Left ventricle myocardium inferior (tissue), 1 donor: ENCODE measurements at regions not wholly inside any gene's neighbourhood (a gene's known extent, or its start where the extent isn't known, plus 50 kb on each side); places are given as distances from the start of the nearest gene placed in this dataset.

Experiments used
- DNase-seq: peaks from one replicate; pipeline ENCODE4 v3.0.0-alpha.2; 2020
- H3K27ac ChIP-seq: fragments of 200-600 bp; replicated peaks from 2 replicates; pipeline ENCODE4 v1.8.0; 2021
- H3K27me3 ChIP-seq: fragments of 200-600 bp; 2 replicates; pipeline ENCODE4 v1.8.0; 2021; ENCODE audit warnings: low read depth
- H3K36me3 ChIP-seq: fragments of 200-600 bp; 2 replicates; pipeline ENCODE4 v1.8.0; 2021
- H3K4me1 ChIP-seq: fragments of 200-600 bp; 2 replicates; pipeline ENCODE4 v1.8.0; 2021
- H3K4me3 ChIP-seq: fragments of 200-600 bp; 2 replicates; pipeline ENCODE4 v1.8.0; 2021; ENCODE audit warnings: mild to moderate bottlenecking, moderate library complexity
- H3K9me3 ChIP-seq: fragments of 200-600 bp; replicated peaks from 2 replicates; pipeline ENCODE4 v1.8.0; 2021
- intact Hi-C: fragments of 100-400 bp; cut with micrococcal nuclease; formaldehyde crosslinking; loops from one replicate; pipeline ENCODE4 v1.11.0; 2022
- TF ChIP-seq, protein P1 (sequence below): fragments of 200-600 bp; IDR thresholded peaks from 2 replicates; pipeline ENCODE4 v1.8.0; 2021; ENCODE audit warnings: antibody characterized with exemption, mild to moderate bottlenecking, borderline replicate concordance
- donor health status: DM: no; HTN: yes; CAD: no; lungs with severe emphysema.

- Histone ChIP-seq H3K27me3 (no peaks in the 10 kb centered on the region), H3K4me3 (no peak overlapping the region), H3K27ac (no peak overlapping the region), H3K36me3 (no peaks in the 10 kb centered on the region), H3K4me1 (peaks cover 7% of the 10 kb centered on the region), H3K9me3 (no peaks in the 10 kb centered on the region)
- TF ChIP-seq, protein P1, sequence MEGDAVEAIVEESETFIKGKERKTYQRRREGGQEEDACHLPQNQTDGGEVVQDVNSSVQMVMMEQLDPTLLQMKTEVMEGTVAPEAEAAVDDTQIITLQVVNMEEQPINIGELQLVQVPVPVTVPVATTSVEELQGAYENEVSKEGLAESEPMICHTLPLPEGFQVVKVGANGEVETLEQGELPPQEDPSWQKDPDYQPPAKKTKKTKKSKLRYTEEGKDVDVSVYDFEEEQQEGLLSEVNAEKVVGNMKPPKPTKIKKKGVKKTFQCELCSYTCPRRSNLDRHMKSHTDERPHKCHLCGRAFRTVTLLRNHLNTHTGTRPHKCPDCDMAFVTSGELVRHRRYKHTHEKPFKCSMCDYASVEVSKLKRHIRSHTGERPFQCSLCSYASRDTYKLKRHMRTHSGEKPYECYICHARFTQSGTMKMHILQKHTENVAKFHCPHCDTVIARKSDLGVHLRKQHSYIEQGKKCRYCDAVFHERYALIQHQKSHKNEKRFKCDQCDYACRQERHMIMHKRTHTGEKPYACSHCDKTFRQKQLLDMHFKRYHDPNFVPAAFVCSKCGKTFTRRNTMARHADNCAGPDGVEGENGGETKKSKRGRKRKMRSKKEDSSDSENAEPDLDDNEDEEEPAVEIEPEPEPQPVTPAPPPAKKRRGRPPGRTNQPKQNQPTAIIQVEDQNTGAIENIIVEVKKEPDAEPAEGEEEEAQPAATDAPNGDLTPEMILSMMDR = no peak
- intact Hi-C loops = no loop called here
- DNase-seq = no peak
Observed at GRCh38 chr9:13414349-13414748, 134.9 kb upstream of the MPDZ start.

DNA sequence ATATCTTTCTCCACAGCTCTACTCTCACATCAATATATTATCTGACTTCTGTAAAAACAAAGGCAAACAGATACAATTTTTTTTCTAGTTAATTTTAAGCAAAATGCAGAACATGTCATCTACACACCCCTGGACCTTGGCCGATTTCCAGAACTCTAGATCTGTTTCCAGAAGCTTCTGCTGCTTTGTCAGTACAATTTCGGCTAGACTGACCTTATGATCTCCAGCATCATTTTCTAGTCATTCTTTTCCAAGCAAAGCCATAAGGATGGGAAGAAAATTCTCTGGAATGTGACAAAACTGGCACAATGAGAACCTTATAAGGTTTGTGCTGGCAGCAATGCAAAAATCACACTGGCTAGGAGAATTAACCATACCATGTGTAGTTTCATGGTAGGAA lies 132.8 kb upstream of the MPDZ start:
- intact Hi-C loops = no loop called here
- Histone ChIP-seq H3K9me3 (no peaks in the 10 kb centered on the region), H3K36me3 (no peaks in the 10 kb centered on the region), H3K4me3 (no peak overlapping the region), H3K27ac (peak overlapping the region; percentile 65), H3K4me1 (peaks cover 7% of the 10 kb centered on the region), H3K27me3 (no peaks in the 10 kb centered on the region)
- DNase-seq = no peak
- TF ChIP-seq, protein P1 = no peak

DNA sequence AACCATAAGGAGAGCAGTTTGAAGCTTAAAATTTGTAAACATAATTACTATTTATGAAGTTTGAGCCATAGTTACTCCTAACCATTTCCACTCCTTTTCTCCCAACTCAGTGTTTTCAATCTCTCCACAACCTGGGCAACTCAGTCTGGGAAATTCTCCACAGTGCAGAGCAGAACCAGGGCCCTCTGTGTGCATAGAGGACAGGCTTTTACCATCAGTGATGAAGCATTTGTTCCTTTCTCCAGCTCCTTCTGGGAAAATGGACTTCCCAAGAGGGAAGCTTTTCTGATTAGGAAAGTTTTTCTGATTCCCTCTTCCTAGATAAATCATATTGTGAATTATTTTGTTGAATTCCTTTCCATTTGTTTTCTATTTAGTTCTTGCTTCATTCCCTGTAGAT lies 132.3 kb upstream of the MPDZ start:
- H3K27ac ChIP-seq = peak overlapping the region; percentile 65
- no peaks in the 10 kb centered on the region for H3K36me3 ChIP-seq
- H3K9me3 ChIP-seq = no peaks in the 10 kb centered on the region
- TF ChIP-seq, protein P1 = no peak
- intact Hi-C loops = no loop called here
- DNase-seq = no peak
- H3K4me1 ChIP-seq = peaks cover 7% of the 10 kb centered on the region
- H3K27me3 ChIP-seq = no peaks in the 10 kb centered on the region
- H3K4me3 ChIP-seq = no peak overlapping the region

DNA sequence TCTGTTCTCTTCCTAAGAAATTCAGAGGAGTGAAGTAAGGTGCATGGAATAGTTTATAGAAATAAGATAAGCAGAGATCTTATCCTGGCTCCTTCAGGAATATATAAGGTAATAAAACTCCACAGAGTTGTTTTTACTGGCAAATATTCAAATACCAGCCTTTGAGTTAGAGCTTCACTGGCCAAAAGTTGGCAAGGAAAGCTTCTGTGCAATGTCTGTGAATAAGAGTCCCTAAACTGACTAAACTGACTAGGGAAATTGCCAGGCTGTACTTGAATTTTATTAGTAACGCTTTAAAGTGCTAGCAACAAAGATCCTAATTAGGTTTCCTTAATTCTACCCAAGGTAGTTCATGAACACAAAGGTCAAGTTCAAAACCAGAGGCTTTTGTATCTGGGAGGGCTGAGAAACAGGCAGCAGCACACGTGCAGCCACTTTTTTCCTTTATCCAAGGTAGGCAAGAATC lies 131.1 kb upstream of the MPDZ start:
- Histone ChIP-seq H3K9me3 (no peaks in the 10 kb centered on the region), H3K36me3 (no peaks in the 10 kb centered on the region), H3K27me3 (no peaks in the 10 kb centered on the region), H3K4me3 (no peak overlapping the region), H3K4me1 (peaks cover 7% of the 10 kb centered on the region), H3K27ac (peak overlapping the region; percentile 65)
- no peak for DNase-seq
- intact Hi-C loops = no loop called here
- TF ChIP-seq, protein P1 = no peak

- no peak overlapping the region for H3K4me3 ChIP-seq
- H3K36me3 ChIP-seq = no peaks in the 10 kb centered on the region
- intact Hi-C loops = no loop called here
- no peaks in the 10 kb centered on the region for H3K27me3 ChIP-seq
- DNase-seq = no peak
- TF ChIP-seq, protein P1 = no peak
- no peaks in the 10 kb centered on the region for H3K4me1 ChIP-seq
- no peak overlapping the region for H3K27ac ChIP-seq
- peaks cover 2% of the 10 kb centered on the region for H3K9me3 ChIP-seq
Observed at GRCh38 chr9:13397661-13398060, 118.2 kb upstream of the MPDZ start.

DNA sequence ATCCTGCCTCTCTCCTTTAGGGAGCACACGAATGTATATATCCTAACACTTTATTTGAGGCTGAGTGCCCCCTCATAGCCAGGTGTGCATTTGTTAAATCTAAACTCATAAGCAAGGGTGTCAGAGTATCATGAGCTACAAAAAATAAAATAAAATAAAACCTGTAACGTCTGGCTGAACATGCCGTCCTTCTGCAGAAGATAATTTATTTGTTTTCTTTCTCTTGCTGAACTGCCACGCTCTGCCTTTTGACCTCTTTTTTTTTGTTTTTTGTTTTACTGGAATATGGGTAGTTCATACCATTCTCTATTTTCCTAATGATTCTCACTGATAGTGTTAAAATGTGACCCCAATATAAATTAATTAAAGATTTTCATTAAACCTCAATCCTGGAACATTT lies 117.7 kb upstream of the MPDZ start:
- Histone ChIP-seq H3K36me3 (no peaks in the 10 kb centered on the region), H3K9me3 (peaks cover 6% of the 10 kb centered on the region), H3K4me1 (no peaks in the 10 kb centered on the region), H3K4me3 (no peak overlapping the region), H3K27ac (no peak overlapping the region), H3K27me3 (no peaks in the 10 kb centered on the region)
- no peak for DNase-seq
- TF ChIP-seq, protein P1 = no peak
- intact Hi-C loops = no loop called here
